SJSA1 (cell line): ENCODE measurements at regions not wholly inside any gene's neighbourhood (a gene's known extent, or its start where the extent isn't known, plus 50 kb on each side); places are given as distances from the start of the nearest gene placed in this dataset.

Experiments
- DNase-seq, 2 experiments: peaks; one replicate each; pipeline ENCODE4 v3.0.0-alpha.2; 2015 to 2020; ENCODE audit warnings: low spot score in 2 of 2, low read depth in 1 of 2
- H3K27ac ChIP-seq: fragments of 250-450 bp; sonication (Bioruptor Pico); 2 replicates; pipeline ENCODE4 v1.5.1; 2020; ENCODE audit warnings: mild to moderate bottlenecking, moderate library complexity
- H3K27me3 ChIP-seq: fragments of 250-450 bp; sonication (Bioruptor Pico); replicated peaks from 2 replicates; pipeline ENCODE4 v1.5.1; 2020; ENCODE audit warnings: mild to moderate bottlenecking, moderate library complexity
- H3K36me3 ChIP-seq: fragments of 250-450 bp; sonication (Bioruptor Pico); 2 replicates; pipeline ENCODE4 v1.5.1; 2020; ENCODE audit warnings: mild to moderate bottlenecking
- H3K4me1 ChIP-seq: fragments of 250-450 bp; sonication (Bioruptor Pico); replicated peaks from 2 replicates; pipeline ENCODE4 v1.6.1; 2021; ENCODE audit warnings: mild to moderate bottlenecking
- H3K4me3 ChIP-seq: fragments of 250-450 bp; sonication (Bioruptor Pico); 2 replicates; pipeline ENCODE4 v1.5.1; 2020; ENCODE audit warnings: mild to moderate bottlenecking
- H3K9me3 ChIP-seq: fragments of 250-450 bp; sonication (Bioruptor Pico); replicated peaks from 2 replicates; pipeline ENCODE4 v1.5.1; 2020; ENCODE audit warnings: mild to moderate bottlenecking

- H3K4me1 ChIP-seq = no peaks in the 10 kb centered on the region
- H3K9me3 ChIP-seq = peaks cover 8% of the 10 kb centered on the region; the same call in 1 of the 2 replicates
- H3K27ac ChIP-seq = no peak overlapping the region
- H3K4me3 ChIP-seq = no peak overlapping the region
- H3K36me3 ChIP-seq = no peaks in the 10 kb centered on the region
- no peak for DNase-seq
- H3K27me3 ChIP-seq = no peaks in the 10 kb centered on the region
These were observed 736.2 kb downstream of the BRD1 start for GRCh38 chr22:49091451-49091850.

- H3K4me3 ChIP-seq = no peak overlapping the region
- H3K27ac ChIP-seq = no peak overlapping the region
- DNase-seq = no peak
- H3K4me1 ChIP-seq = no peaks in the 10 kb centered on the region
- H3K9me3 ChIP-seq = peaks cover 6% of the 10 kb centered on the region; the same call in 1 of the 2 replicates
- no peaks in the 10 kb centered on the region for H3K36me3 ChIP-seq
- no peaks in the 10 kb centered on the region for H3K27me3 ChIP-seq
These were observed 736.9 kb downstream of the BRD1 start for GRCh38 chr22:49090853-49091135.

- Histone ChIP-seq H3K4me3 (no peak overlapping the region), H3K27ac (no peak overlapping the region), H3K27me3 (no peaks in the 10 kb centered on the region), H3K4me1 (no peaks in the 10 kb centered on the region), H3K36me3 (no peaks in the 10 kb centered on the region), H3K9me3 (peaks cover 6% of the 10 kb centered on the region; the same call in 1 of the 2 replicates)
- DNase-seq = no peak
These were observed 737.4 kb downstream of the BRD1 start for GRCh38 chr22:49090061-49090852.

GRCh38 chr22:49088801-49089791, 738.6 kb downstream of the BRD1 start:
- Histone ChIP-seq H3K9me3 (peaks cover 6% of the 10 kb centered on the region; the same call in 1 of the 2 replicates), H3K36me3 (no peaks in the 10 kb centered on the region)

GRCh38 chr22:49087716-49088601, 739.7 kb downstream of the BRD1 start:
- Histone ChIP-seq H3K9me3 (peaks cover 6% of the 10 kb centered on the region), H3K4me1 (no peaks in the 10 kb centered on the region), H3K27ac (no peak overlapping the region), H3K36me3 (no peaks in the 10 kb centered on the region), H3K27me3 (no peaks in the 10 kb centered on the region), H3K4me3 (no peak overlapping the region)
- DNase-seq = no peak

More at GRCh38 chr22:49088801-49089791, 738.6 kb downstream of the BRD1 start:
- no peak overlapping the region for H3K27ac ChIP-seq
- DNase-seq = no peak
- H3K27me3 ChIP-seq = no peaks in the 10 kb centered on the region
- no peaks in the 10 kb centered on the region for H3K4me1 ChIP-seq
- H3K4me3 ChIP-seq = no peak overlapping the region

GRCh38 chr22:49087198-49087597, 740.5 kb downstream of the BRD1 start:
- DNase-seq = no peak
- Histone ChIP-seq H3K9me3 (peaks cover 3% of the 10 kb centered on the region), H3K4me3 (no peak overlapping the region), H3K4me1 (no peaks in the 10 kb centered on the region), H3K27ac (no peak overlapping the region), H3K36me3 (no peaks in the 10 kb centered on the region), H3K27me3 (no peaks in the 10 kb centered on the region)

- Histone ChIP-seq H3K27ac (no peak overlapping the region), H3K27me3 (no peaks in the 10 kb centered on the region), H3K36me3 (no peaks in the 10 kb centered on the region), H3K9me3 (peaks cover 3% of the 10 kb centered on the region), H3K4me1 (no peaks in the 10 kb centered on the region), H3K4me3 (no peak overlapping the region)
- no peak for DNase-seq
These were observed 741.0 kb downstream of the BRD1 start for GRCh38 chr22:49086606-49087157.

GRCh38 chr22:49086181-49086580, 741.5 kb downstream of the BRD1 start:
- no peak overlapping the region for H3K27ac ChIP-seq
- H3K27me3 ChIP-seq = no peaks in the 10 kb centered on the region
- H3K9me3 ChIP-seq = peaks cover 3% of the 10 kb centered on the region
- H3K4me1 ChIP-seq = no peaks in the 10 kb centered on the region
- DNase-seq = no peak
- H3K4me3 ChIP-seq = no peak overlapping the region
- no peaks in the 10 kb centered on the region for H3K36me3 ChIP-seq

GRCh38 chr22:49084206-49084605, 743.5 kb downstream of the BRD1 start:
- H3K4me1 ChIP-seq = no peaks in the 10 kb centered on the region
- no peak overlapping the region for H3K4me3 ChIP-seq
- no peaks in the 10 kb centered on the region for H3K36me3 ChIP-seq
- no peak for DNase-seq
- no peak overlapping the region for H3K27ac ChIP-seq
- no peaks in the 10 kb centered on the region for H3K27me3 ChIP-seq
- peaks cover 9% of the 10 kb centered on the region for H3K9me3 ChIP-seq

- no peaks in the 10 kb centered on the region for H3K27me3 ChIP-seq
- H3K9me3 ChIP-seq = peaks cover 13% of the 10 kb centered on the region
- no peak for DNase-seq
- no peaks in the 10 kb centered on the region for H3K36me3 ChIP-seq
- no peaks in the 10 kb centered on the region for H3K4me1 ChIP-seq
- H3K27ac ChIP-seq = no peak overlapping the region
- H3K4me3 ChIP-seq = no peak overlapping the region
These were observed 744.1 kb downstream of the BRD1 start for GRCh38 chr22:49083607-49084006.

- Histone ChIP-seq H3K27ac (no peak overlapping the region), H3K4me3 (no peak overlapping the region), H3K36me3 (no peaks in the 10 kb centered on the region), H3K9me3 (peaks cover 20% of the 10 kb centered on the region), H3K4me1 (no peaks in the 10 kb centered on the region), H3K27me3 (no peaks in the 10 kb centered on the region)
- DNase-seq = no peak
These were observed 745.2 kb downstream of the BRD1 start for GRCh38 chr22:49082451-49082850.

GRCh38 chr22:49081926-49082325, 745.7 kb downstream of the BRD1 start:
- H3K9me3 ChIP-seq = peaks cover 20% of the 10 kb centered on the region
- no peaks in the 10 kb centered on the region for H3K27me3 ChIP-seq
- no peaks in the 10 kb centered on the region for H3K4me1 ChIP-seq

GRCh38 chr22:49081261-49081666, 746.4 kb downstream of the BRD1 start:
- Histone ChIP-seq H3K36me3 (no peaks in the 10 kb centered on the region), H3K27me3 (no peaks in the 10 kb centered on the region), H3K4me3 (no peak overlapping the region), H3K4me1 (no peaks in the 10 kb centered on the region), H3K27ac (no peak overlapping the region), H3K9me3 (peaks cover 20% of the 10 kb centered on the region)
- no peak for DNase-seq

More at GRCh38 chr22:49081926-49082325, 745.7 kb downstream of the BRD1 start:
- DNase-seq = no peak
- Histone ChIP-seq H3K27ac (no peak overlapping the region), H3K36me3 (no peaks in the 10 kb centered on the region), H3K4me3 (no peak overlapping the region)
